Suprapubic skin (tissue), 4 donors: ENCODE measurements at regions not wholly inside any gene's neighbourhood (a gene's known extent, or its start where the extent isn't known, plus 50 kb on each side); places are given as distances from the start of the nearest gene placed in this dataset.

Experiments used
- DNase-seq, 2 donors: peaks; one replicate each; pipeline ENCODE4 v3.0.0-alpha.2; 2019; ENCODE audit warnings: low spot score in 2 of 2
- H3K27ac ChIP-seq: fragments of 200-600 bp; sonication (generic); one replicate; pipeline ENCODE4 v1.5.1; 2019
- H3K27me3 ChIP-seq: fragments of 200-600 bp; sonication (generic); one replicate; pipeline ENCODE4 v1.5.1; 2019
- H3K36me3 ChIP-seq: fragments of 200-600 bp; sonication (generic); one replicate; pipeline ENCODE4 v1.5.1; 2019
- H3K4me1 ChIP-seq: fragments of 200-600 bp; sonication (generic); one replicate; pipeline ENCODE4 v1.5.1; 2019
- H3K4me3 ChIP-seq: fragments of 200-600 bp; sonication (generic); one replicate; pipeline ENCODE4 v1.5.1; 2019; ENCODE audit warnings: mild to moderate bottlenecking
- H3K9me3 ChIP-seq: fragments of 200-600 bp; sonication (generic); one replicate; pipeline ENCODE4 v1.5.1; 2019
- CTCF ChIP-seq, 2 donors: fragments of 200-600 bp in 1 of 2; fragments of 450-650 bp in 1 of 2; sonication (generic) in 1 of 2; IDR thresholded peaks; one replicate each; pipeline ENCODE4 v1.5.1; 2016 to 2019; ENCODE audit warnings: antibody characterized with exemption in 2 of 2, mild to moderate bottlenecking in 1 of 2, moderate library complexity in 1 of 2
- EP300 ChIP-seq: sonication (generic); formaldehyde crosslinking; IDR thresholded peaks from one replicate; pipeline ENCODE4 v1.6.1; 2017; ENCODE audit warnings: antibody characterized with exemption
- POLR2A ChIP-seq, 2 donors: fragments of 450-650 bp; IDR thresholded peaks; one replicate each; pipeline ENCODE4 v1.6.1; 2017; ENCODE audit warnings: antibody characterized with exemption in 2 of 2, mild to moderate bottlenecking in 2 of 2, moderate library complexity in 2 of 2
- POLR2AphosphoS5 ChIP-seq, 3 donors: sonication (generic); formaldehyde crosslinking; IDR thresholded peaks; one replicate each; pipeline ENCODE4 v1.6.1; 2017; ENCODE audit warnings: antibody characterized with exemption in 3 of 3
- WGBS: methylation state at CpG from one replicate; pipeline ENCODE4 v1.1.5; 2018; 5-methylcytosine and 5-hydroxymethylcytosine counted together

GRCh38 chr2:111225856-111226255, 105.1 kb downstream of the BCL2L11 start:
- no peak overlapping the region for H3K27ac ChIP-seq
- H3K9me3 ChIP-seq: no peaks in the 10 kb centered on the region
- no peaks in the 10 kb centered on the region for H3K4me1 ChIP-seq
- DNase-seq: no peak
- H3K36me3 ChIP-seq: no peaks in the 10 kb centered on the region
- TF ChIP-seq POLR2A (IDR thresholded peaks at IDR 0.05) (no peak), EP300 (no peak), POLR2AphosphoS5 (IDR thresholded peaks at IDR 0.05) (no peak), CTCF (IDR thresholded peaks at IDR 0.05) (no peak)
- WGBS: 72% methylated on average over 3 of the region's 3 CpGs
- no peak overlapping the region for H3K4me3 ChIP-seq
- no peaks in the 10 kb centered on the region for H3K27me3 ChIP-seq

- DNase-seq: no peak
- Histone ChIP-seq H3K9me3 (no peaks in the 10 kb centered on the region), H3K36me3 (no peaks in the 10 kb centered on the region), H3K4me1 (no peaks in the 10 kb centered on the region), H3K27me3 (no peaks in the 10 kb centered on the region), H3K27ac (no peak overlapping the region), H3K4me3 (no peak overlapping the region)
- no peak for TF ChIP-seq CTCF (IDR thresholded peaks at IDR 0.05)
- no peak for TF ChIP-seq EP300
- 47% methylated on average over 6 of the region's 6 CpGs for WGBS
Measured at GRCh38 chr2:111226876-111227700, 106.4 kb downstream of the BCL2L11 start.

GRCh38 chr2:111227716-111228141, 107.0 kb downstream of the BCL2L11 start:
- no peak for TF ChIP-seq POLR2AphosphoS5 (IDR thresholded peaks at IDR 0.05)
- no peak for TF ChIP-seq CTCF (IDR thresholded peaks at IDR 0.05)
- TF ChIP-seq POLR2A (IDR thresholded peaks at IDR 0.05): no peak
- no peak for TF ChIP-seq EP300
- H3K36me3 ChIP-seq: no peaks in the 10 kb centered on the region
- H3K9me3 ChIP-seq: no peaks in the 10 kb centered on the region
- no peaks in the 10 kb centered on the region for H3K4me1 ChIP-seq
- 62% methylated on average over 6 of the region's 6 CpGs for WGBS
- H3K27me3 ChIP-seq: no peaks in the 10 kb centered on the region
- H3K4me3 ChIP-seq: no peak overlapping the region
- H3K27ac ChIP-seq: no peak overlapping the region
- no peak for DNase-seq

- TF ChIP-seq EP300: no peak
- no peak for TF ChIP-seq POLR2AphosphoS5 (IDR thresholded peaks at IDR 0.05)
- TF ChIP-seq POLR2A (IDR thresholded peaks at IDR 0.05): no peak
- no peak for TF ChIP-seq CTCF (IDR thresholded peaks at IDR 0.05)
- WGBS: 96% methylated on average over 7 of the region's 7 CpGs
- Histone ChIP-seq H3K4me3 (no peak overlapping the region), H3K27ac (no peak overlapping the region), H3K36me3 (no peaks in the 10 kb centered on the region), H3K4me1 (peaks cover 16% of the 10 kb centered on the region), H3K9me3 (no peaks in the 10 kb centered on the region), H3K27me3 (no peaks in the 10 kb centered on the region)
- no peak for DNase-seq
Measured at GRCh38 chr2:111231532-111232252, 111.0 kb downstream of the BCL2L11 start.
